ENCODE measurements at regions not wholly inside any gene's neighbourhood (a gene's known extent, or its start where the extent isn't known, plus 50 kb on each side); places are given as distances from the start of the nearest gene placed in this dataset.
"Not testable (repeated sequence)": the region's sequence is repeated elsewhere in the genome, so short reads cannot be mapped to it uniquely, and the experiment has no call there.

DNA sequence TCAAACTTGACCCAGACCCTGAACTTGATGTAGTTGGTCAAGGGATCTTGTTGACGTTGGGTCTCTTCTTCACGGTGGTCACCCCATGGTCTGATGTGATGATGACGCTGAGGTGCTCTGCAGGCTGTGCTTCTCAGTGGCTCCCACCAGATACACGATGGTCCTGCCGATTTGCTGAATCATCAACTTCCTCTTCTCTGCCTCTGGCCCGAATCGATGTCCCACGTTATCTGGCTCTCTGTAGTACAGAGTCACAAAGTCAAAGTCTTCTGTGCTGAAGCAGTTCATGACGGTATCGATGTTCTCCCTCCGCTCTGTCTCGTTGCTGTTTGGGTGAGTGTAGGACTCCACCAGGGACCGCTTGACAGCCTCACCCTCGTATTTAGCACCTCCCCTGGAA lies 58.5 kb upstream of the ZNF195 start:
- DNase-seq, result not testable (repeated sequence)

DNA sequence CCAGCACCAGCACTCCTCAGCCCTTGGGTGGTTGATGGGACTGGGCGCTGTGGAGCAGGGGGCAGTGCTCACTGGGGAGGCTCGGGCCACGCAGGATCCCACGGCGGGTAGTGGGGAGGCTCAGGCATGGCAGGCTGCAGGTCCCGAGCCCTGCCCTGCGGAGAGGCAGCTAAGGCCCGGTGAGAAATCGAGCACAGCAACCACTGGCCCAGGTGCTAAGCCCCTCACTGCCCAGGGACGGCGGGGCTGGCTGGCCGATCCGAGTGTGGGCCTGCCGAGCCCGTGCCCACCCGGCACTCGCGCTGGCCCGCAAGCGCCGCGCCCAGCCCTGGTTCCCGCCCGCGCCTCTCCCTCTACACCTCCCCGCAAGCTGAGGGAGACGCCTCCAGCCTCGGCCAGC lies 56.0 kb upstream of the ZNF195 start:
- no peak for DNase-seq

DNA sequence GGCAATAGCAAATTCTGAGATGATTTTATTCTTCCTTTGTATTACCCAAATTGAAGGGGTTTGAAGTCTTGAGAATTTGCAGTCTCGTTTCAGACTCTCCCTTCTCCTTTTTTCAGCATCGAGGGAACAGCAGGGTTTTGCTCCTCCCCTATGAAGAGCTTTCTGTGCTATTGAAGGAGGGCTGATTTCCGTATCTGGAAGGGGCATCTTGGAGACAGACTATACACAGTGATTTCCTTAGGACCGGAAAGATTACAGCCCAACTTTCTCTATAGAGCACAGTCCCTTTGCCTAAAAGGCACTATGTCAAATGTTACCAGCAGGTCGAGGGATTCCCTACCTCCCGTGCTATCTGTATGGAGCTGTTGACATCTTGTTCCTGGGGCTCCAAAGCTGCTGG lies 50.2 kb upstream of the ZNF195 start:
- DNase-seq, result not testable (repeated sequence)

All from NCI-H446 (cell line).